Upper lobe of left lung (tissue), 6 donors: ENCODE measurements at regions not wholly inside any gene's neighbourhood (a gene's known extent, or its start where the extent isn't known, plus 50 kb on each side); places are given as distances from the start of the nearest gene placed in this dataset.

Experiments used
- ATAC-seq, 2 donors: fragments of 200-7000 bp; cut with Tn5 transposase; one replicate each; pipeline ENCODE4 v1.9.1; 2022; ENCODE audit warnings: mild to moderate bottlenecking in 2 of 2, moderate library complexity in 2 of 2; ENCODE audit not compliant: low FRiP score in 2 of 2
- DNase-seq, 2 donors: peaks; one replicate each; pipeline ENCODE4 v3.0.0-alpha.2; 2019 to 2020
- H3K27ac ChIP-seq, 4 donors: fragments of 200-600 bp; sonication (generic); one replicate each; pipeline ENCODE4 v1.5.1; 2016 to 2019
- H3K27me3 ChIP-seq, 4 donors: fragments of 200-600 bp; sonication (generic); one replicate each; pipeline ENCODE4 v1.5.1; 2017 to 2019
- H3K36me3 ChIP-seq, 4 donors: fragments of 200-600 bp; sonication (generic); one replicate each; pipeline ENCODE4 v1.5.1; 2016 to 2019
- H3K4me1 ChIP-seq, 4 donors: fragments of 200-600 bp; sonication (generic); one replicate each; pipeline ENCODE4 v1.5.1; 2018 to 2019
- H3K4me3 ChIP-seq, 4 donors: fragments of 200-600 bp; sonication (generic); one replicate each; pipeline ENCODE4 v1.5.1; 2017 to 2019; ENCODE audit warnings: mild to moderate bottlenecking in 2 of 4, moderate library complexity in 1 of 4
- H3K9me3 ChIP-seq, 4 donors: fragments of 200-600 bp; sonication (generic); one replicate each; pipeline ENCODE4 v1.5.1; 2018 to 2019
- EP300 ChIP-seq, 4 donors: sonication (generic); formaldehyde crosslinking; IDR thresholded peaks; one replicate each; pipeline ENCODE4 v1.5.1; 2017; ENCODE audit warnings: antibody characterized with exemption in 4 of 4, control low read depth in 2 of 4
- POLR2A ChIP-seq, 4 donors: fragments of 450-650 bp; IDR thresholded peaks; one replicate each; pipeline ENCODE4 v1.5.1; 2016 to 2017; ENCODE audit warnings: antibody characterized with exemption in 4 of 4, mild to moderate bottlenecking in 2 of 4
- POLR2AphosphoS5 ChIP-seq, 2 donors: sonication (generic); formaldehyde crosslinking; IDR thresholded peaks; one replicate each; pipeline ENCODE4 v1.5.1; 2017; ENCODE audit warnings: antibody characterized with exemption in 2 of 2
- WGBS, 2 donors: methylation state at CpG; one replicate each; pipeline ENCODE4 v1.1.5; 2017 to 2018; 5-methylcytosine and 5-hydroxymethylcytosine counted together
- TF ChIP-seq, protein P1 (sequence below), 6 experiments: fragments of 450-650 bp in 4 of 6; fragments of 200-600 bp in 2 of 6; sonication (generic) in 2 of 6; IDR thresholded peaks; one replicate each; pipeline ENCODE4 v1.5.1; 2016 to 2019; ENCODE audit warnings: antibody characterized with exemption in 6 of 6
- donor health status: DM: no; HTN: no; CAD: no; lungs with moderate emphysema.
- donor health status: DM: no; HTN: yes; CAD: no; lungs with severe emphysema.

DNA sequence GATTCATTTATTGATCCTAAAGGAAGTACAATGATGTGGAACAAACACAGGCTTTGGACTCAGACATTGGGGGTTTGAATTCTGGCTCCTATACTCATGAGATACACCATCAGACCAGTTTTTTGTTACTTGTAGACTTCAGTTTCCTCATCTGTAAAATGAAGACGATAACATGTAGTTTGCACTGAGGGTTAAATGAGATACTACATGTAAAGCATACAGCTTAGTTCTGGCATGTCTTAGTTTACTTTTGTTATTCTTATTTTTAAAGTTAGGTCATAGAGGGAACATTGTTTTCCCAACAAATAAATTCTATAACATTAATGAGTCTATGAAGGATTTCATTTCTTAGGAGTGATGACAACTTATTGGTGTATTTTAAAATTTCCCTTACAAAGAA is 183.5 kb upstream of the FAM3C start:
- no peak for TF ChIP-seq POLR2AphosphoS5 (IDR thresholded peaks at IDR 0.05)
- 85 to 97% methylated on average over 1 of the region's 1 CpG for WGBS, 2 donors
- Histone ChIP-seq H3K9me3 (no peaks in the 10 kb centered on the region), H3K4me3 (no peak overlapping the region), H3K4me1 (no peaks in the 10 kb centered on the region), H3K36me3 (no peaks in the 10 kb centered on the region), H3K27me3 (no peaks in the 10 kb centered on the region), H3K27ac (no peak overlapping the region)
- DNase-seq (no peak), ATAC-seq (no peak)

DNA sequence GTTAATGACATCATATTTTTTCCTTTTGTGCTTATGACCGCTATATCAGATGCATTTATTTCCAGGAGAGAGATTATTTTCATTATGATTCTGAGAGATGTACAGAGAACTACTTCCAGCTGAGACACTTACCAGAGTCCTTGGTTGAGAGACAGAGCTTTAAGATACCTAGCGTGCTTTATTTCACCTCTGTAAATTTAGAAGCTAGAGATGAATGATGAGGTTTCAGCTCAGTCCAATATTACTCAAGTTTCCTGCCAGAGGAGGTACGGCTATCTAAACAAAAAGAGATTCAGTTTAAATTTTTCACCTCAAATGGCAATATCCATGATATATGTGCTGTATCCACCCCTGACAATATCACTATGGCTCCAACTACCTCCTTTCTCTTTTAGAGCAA is 182.6 kb upstream of the FAM3C start:
- TF ChIP-seq, protein P1, sequence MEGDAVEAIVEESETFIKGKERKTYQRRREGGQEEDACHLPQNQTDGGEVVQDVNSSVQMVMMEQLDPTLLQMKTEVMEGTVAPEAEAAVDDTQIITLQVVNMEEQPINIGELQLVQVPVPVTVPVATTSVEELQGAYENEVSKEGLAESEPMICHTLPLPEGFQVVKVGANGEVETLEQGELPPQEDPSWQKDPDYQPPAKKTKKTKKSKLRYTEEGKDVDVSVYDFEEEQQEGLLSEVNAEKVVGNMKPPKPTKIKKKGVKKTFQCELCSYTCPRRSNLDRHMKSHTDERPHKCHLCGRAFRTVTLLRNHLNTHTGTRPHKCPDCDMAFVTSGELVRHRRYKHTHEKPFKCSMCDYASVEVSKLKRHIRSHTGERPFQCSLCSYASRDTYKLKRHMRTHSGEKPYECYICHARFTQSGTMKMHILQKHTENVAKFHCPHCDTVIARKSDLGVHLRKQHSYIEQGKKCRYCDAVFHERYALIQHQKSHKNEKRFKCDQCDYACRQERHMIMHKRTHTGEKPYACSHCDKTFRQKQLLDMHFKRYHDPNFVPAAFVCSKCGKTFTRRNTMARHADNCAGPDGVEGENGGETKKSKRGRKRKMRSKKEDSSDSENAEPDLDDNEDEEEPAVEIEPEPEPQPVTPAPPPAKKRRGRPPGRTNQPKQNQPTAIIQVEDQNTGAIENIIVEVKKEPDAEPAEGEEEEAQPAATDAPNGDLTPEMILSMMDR (IDR thresholded peaks at IDR 0.05), result no peak
- TF ChIP-seq POLR2AphosphoS5 (IDR thresholded peaks at IDR 0.05), result no peak
- TF ChIP-seq EP300 (IDR thresholded peaks at IDR 0.05), result no peak
- no peak for TF ChIP-seq POLR2A (IDR thresholded peaks at IDR 0.05)
- no peak for DNase-seq
- no peaks in the 10 kb centered on the region for H3K4me1 ChIP-seq
- H3K9me3 ChIP-seq, result no peaks in the 10 kb centered on the region
- no peak overlapping the region for H3K4me3 ChIP-seq
- H3K27ac ChIP-seq, result no peak overlapping the region
- WGBS, 2 donors, result 57 to 66% methylated on average over 3 of the region's 3 CpGs
- no peaks in the 10 kb centered on the region for H3K36me3 ChIP-seq
- H3K27me3 ChIP-seq, result no peaks in the 10 kb centered on the region
- no peak for ATAC-seq

DNA sequence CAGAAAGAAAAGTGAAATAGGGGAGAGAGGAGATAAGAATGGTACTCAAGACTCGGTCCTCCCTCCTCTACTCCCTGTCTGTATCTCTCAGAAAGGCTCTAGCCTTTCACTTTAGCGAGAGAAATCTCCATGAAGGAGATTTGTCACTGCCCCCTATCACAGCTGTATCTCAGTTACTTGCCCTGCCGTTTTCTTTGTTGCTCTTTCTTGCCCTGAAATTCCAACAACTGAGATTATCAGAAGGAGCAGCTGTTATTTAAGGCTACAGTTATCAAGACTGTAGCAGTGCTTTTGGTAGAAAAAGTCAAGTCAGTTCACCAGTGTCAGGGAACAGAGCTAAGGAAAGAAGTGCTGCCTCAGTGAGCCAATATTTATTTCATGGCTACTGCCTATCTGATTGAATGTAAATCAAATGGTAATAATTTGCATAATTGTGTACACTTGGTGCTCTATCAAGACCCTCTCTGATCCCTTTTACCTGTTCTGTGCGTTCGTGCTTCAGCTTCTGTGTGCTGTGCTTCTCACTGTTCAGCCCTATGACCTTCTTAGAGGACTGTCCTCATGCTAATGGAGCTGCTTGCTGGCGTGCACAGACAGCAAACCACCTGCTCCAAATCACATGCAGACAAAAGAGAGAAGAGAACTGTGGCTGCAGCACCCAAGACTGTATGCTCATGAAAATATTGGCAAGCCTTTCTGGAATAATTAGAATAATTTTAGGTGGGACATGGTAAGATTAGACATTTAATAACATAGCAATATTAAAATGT is 180.2 kb upstream of the FAM3C start:
- 31 to 44% methylated on average over 6 of the region's 6 CpGs for WGBS, 2 donors
- DNase-seq (no peak), ATAC-seq (no peak)
- H3K9me3 ChIP-seq, result no peaks in the 10 kb centered on the region
- TF ChIP-seq, protein P1 (IDR thresholded peaks at IDR 0.05), result no peak
- TF ChIP-seq POLR2AphosphoS5 (IDR thresholded peaks at IDR 0.05) (no peak), POLR2A (IDR thresholded peaks at IDR 0.05) (no peak), EP300 (IDR thresholded peaks at IDR 0.05) (no peak)
- H3K36me3 ChIP-seq, result no peaks in the 10 kb centered on the region
- no peaks in the 10 kb centered on the region for H3K27me3 ChIP-seq
- no peak overlapping the region for H3K27ac ChIP-seq
- no peaks in the 10 kb centered on the region for H3K4me1 ChIP-seq
- no peak overlapping the region for H3K4me3 ChIP-seq

DNA sequence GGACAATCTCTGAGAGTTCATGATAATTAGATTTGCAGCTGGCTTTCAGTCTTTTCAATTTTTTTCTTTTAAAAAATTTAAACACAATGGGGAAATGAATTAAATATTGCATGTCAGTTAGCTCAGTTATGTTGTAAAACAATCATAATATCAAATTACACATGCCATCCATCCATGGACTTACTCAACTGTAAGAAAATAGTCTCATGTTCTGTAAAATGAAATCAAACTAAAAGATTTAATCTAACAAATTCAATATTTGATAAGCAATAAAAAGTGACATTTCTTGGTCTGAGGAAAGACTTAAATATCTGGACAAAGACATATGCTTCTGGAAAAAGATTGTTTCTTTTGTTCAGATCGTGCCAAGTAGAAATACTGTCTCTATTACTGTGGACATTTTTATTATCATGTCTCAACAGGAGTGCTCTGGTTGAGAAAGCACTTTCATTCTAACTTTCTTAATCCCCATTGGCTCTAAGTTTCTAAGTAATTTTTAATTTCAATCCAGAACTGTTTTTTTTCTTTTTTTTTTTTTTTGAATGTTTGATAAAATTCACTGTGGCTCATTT is 179.2 kb upstream of the FAM3C start:
- ATAC-seq, result no peak
- H3K4me3 ChIP-seq, result no peak overlapping the region
- 68 to 69% methylated on average over 1 of the region's 1 CpG for WGBS, 2 donors

DNA sequence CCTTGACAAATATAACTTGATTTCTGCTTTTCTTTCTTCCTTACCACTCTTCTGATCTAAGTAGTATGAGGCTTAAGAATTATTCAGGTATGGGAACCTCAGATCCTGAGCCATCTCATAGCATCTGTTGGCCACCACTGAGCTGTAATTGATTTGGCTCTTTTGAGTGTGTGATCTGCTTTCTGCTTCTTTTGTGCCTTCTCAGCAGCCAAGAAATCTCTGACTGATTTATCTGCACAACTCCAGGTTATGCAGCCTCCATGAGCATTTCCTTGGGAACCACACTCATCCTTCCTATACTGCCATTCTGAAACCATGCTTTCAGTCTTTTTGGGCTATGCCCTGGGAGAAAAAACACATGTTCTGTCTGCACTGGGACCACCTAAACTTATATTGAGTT is 178.0 kb upstream of the FAM3C start:
- TF ChIP-seq POLR2AphosphoS5 (IDR thresholded peaks at IDR 0.05) (no peak), POLR2A (IDR thresholded peaks at IDR 0.05) (no peak), EP300 (IDR thresholded peaks at IDR 0.05) (no peak)
- TF ChIP-seq, protein P1 (IDR thresholded peaks at IDR 0.05), result no peak
- Histone ChIP-seq H3K27me3 (no peaks in the 10 kb centered on the region), H3K4me3 (no peak overlapping the region), H3K9me3 (no peaks in the 10 kb centered on the region), H3K36me3 (no peaks in the 10 kb centered on the region), H3K4me1 (no peaks in the 10 kb centered on the region), H3K27ac (no peak overlapping the region)
- DNase-seq, result no peak
- ATAC-seq, result no peak

More for the DNA sequence above, 179.2 kb upstream of the FAM3C start:
- Histone ChIP-seq H3K36me3 (no peaks in the 10 kb centered on the region), H3K9me3 (no peaks in the 10 kb centered on the region), H3K27me3 (no peaks in the 10 kb centered on the region), H3K27ac (no peak overlapping the region), H3K4me1 (no peaks in the 10 kb centered on the region)
- DNase-seq, result no peak
- TF ChIP-seq, protein P1 (IDR thresholded peaks at IDR 0.05), result no peak
- no peak for TF ChIP-seq EP300 (IDR thresholded peaks at IDR 0.05)
- no peak for TF ChIP-seq POLR2AphosphoS5 (IDR thresholded peaks at IDR 0.05)
- TF ChIP-seq POLR2A (IDR thresholded peaks at IDR 0.05), result no peak
